BLaER1 treated with 17β-estradiol and CSF1 and Interleukin-3, amounts not matched to agents 10 nM and 100 nM (cell line): ENCODE measurements at regions not wholly inside any gene's neighbourhood (a gene's known extent, or its start where the extent isn't known, plus 50 kb on each side); places are given as distances from the start of the nearest gene placed in this dataset.

Source experiments
- H3K27ac ChIP-seq, 11 experiments: shearing (Covaris generic); formaldehyde crosslinking; 2 replicates each; pipeline ENCODE4 v1.8.1; 2022
- H3K27me3 ChIP-seq, 11 experiments: shearing (Covaris generic); formaldehyde crosslinking; 2 replicates each; pipeline ENCODE4 v1.8.1; 2022
- H3K36me3 ChIP-seq, 11 experiments: shearing (Covaris generic); formaldehyde crosslinking; 2 replicates each; pipeline ENCODE4 v1.8.1; 2022
- H3K4me1 ChIP-seq, 10 experiments: shearing (Covaris generic); formaldehyde crosslinking; 2 replicates each; pipeline ENCODE4 v1.8.1; 2022
- H3K4me2 ChIP-seq, 11 experiments: shearing (Covaris generic); formaldehyde crosslinking; 2 replicates each; pipeline ENCODE4 v1.8.1; 2022
- H3K4me3 ChIP-seq, 10 experiments: shearing (Covaris generic); formaldehyde crosslinking; 2 replicates each; pipeline ENCODE4 v1.8.1; 2022
- H3K9ac ChIP-seq, 11 experiments: shearing (Covaris generic); formaldehyde crosslinking; 2 replicates each; pipeline ENCODE4 v1.8.1; 2022
- H3K9me3 ChIP-seq, 11 experiments: shearing (Covaris generic); formaldehyde crosslinking; replicated peaks in 1 of 11; 2 replicates each; pipeline ENCODE4 v1.8.1; 2022
- H4K20me1 ChIP-seq, 11 experiments: shearing (Covaris generic); formaldehyde crosslinking; 2 replicates each; pipeline ENCODE4 v1.8.1; 2022
- Cebpa-rat ChIP-seq, 11 experiments: shearing (Covaris generic); IDR thresholded peaks; 2 replicates each; pipeline ENCODE4 v1.8.1; 2022

DNA sequence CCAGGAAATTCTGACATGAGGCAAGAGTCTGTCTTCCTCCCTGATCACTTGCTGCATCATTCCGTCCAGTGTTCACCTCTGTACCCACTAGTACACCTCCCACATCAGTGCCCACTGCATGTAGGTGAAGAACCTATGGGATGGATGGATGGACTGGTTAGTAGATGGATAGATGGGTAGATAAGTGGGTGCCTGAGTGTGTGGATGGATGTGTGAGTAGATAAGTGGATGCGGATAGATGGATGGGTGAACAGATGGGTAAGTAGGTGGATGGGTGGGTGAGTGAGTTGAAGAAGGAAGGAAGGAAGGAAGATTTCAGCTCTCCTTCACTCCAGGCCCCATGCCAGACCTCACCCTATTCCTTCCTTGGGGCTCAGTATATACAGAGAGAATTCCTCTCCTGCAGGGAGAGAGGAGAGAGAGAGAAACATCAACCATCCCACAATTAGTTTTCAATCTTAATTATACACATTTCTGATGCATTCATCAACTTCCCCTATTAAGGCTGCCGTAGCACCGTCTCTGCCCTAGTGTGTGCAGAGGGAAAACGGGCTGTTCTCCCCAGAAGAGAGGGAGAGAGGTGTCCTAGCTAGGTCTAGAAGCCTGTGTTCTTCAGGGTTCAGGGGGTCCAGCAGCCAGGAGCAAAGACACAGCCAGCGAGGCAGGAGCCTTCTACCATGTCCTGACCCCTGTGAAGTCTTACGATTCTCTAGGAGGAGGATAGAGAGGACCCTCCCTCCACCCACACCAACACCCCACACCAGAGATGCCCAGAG is 125.3 kb downstream of the BUD13 start:
- H3K4me1 ChIP-seq, result peaks cover 0 to 5% (median 0%) of the 10 kb centered on the region in 10 experiments; a peak in 1 of 20 replicates
- no peak overlapping the region for H3K4me2 ChIP-seq
- no peaks in the 10 kb centered on the region; a peak in 1 of 22 replicates for H4K20me1 ChIP-seq
- H3K27ac ChIP-seq, result no peak overlapping the region
- H3K9ac ChIP-seq, result no peak overlapping the region
- H3K4me3 ChIP-seq, result no peak overlapping the region
- H3K9me3 ChIP-seq, result no peaks in the 10 kb centered on the region
- no peaks in the 10 kb centered on the region for H3K36me3 ChIP-seq
- no peak for TF ChIP-seq Cebpa-rat (IDR thresholded peaks at IDR 0.05)
- no peaks in the 10 kb centered on the region for H3K27me3 ChIP-seq

GRCh38 chr11:116646191-116646590 is 126.6 kb downstream of the BUD13 start:
- no peak overlapping the region for H3K9ac ChIP-seq
- no peak overlapping the region for H3K4me2 ChIP-seq
- no peaks in the 10 kb centered on the region; a peak in 1 of 22 replicates for H4K20me1 ChIP-seq
- H3K4me1 ChIP-seq, result peaks cover 0 to 5% (median 0%) of the 10 kb centered on the region in 10 experiments; a peak in 1 of 20 replicates
- H3K4me3 ChIP-seq, result no peak overlapping the region
- H3K36me3 ChIP-seq, result no peaks in the 10 kb centered on the region
- TF ChIP-seq Cebpa-rat (IDR thresholded peaks at IDR 0.05), result no peak
- H3K27ac ChIP-seq, result no peak overlapping the region
- H3K27me3 ChIP-seq, result no peaks in the 10 kb centered on the region
- H3K9me3 ChIP-seq, result no peaks in the 10 kb centered on the region

- TF ChIP-seq Cebpa-rat (IDR thresholded peaks at IDR 0.05), result no peak
- peaks cover 0 to 5% (median 0%) of the 10 kb centered on the region in 10 experiments; a peak in 1 of 20 replicates for H3K4me1 ChIP-seq
Observed at GRCh38 chr11:116644941-116645305, 127.9 kb downstream of the BUD13 start.

GRCh38 chr11:116644201-116644940 is 128.4 kb downstream of the BUD13 start:
- no peaks in the 10 kb centered on the region; a peak in 1 of 22 replicates for H4K20me1 ChIP-seq
- H3K27me3 ChIP-seq, result no peaks in the 10 kb centered on the region
- no peak overlapping the region for H3K4me2 ChIP-seq
- no peaks in the 10 kb centered on the region for H3K9me3 ChIP-seq
- no peak overlapping the region for H3K4me3 ChIP-seq
- H3K36me3 ChIP-seq, result no peaks in the 10 kb centered on the region
- H3K4me1 ChIP-seq, result peaks cover 0 to 5% (median 0%) of the 10 kb centered on the region in 10 experiments; a peak in 1 of 20 replicates
- no peak overlapping the region for H3K27ac ChIP-seq
- H3K9ac ChIP-seq, result no peak overlapping the region
- no peak for TF ChIP-seq Cebpa-rat (IDR thresholded peaks at IDR 0.05)

More at GRCh38 chr11:116644941-116645305, 127.9 kb downstream of the BUD13 start:
- no peaks in the 10 kb centered on the region for H3K27me3 ChIP-seq
- no peaks in the 10 kb centered on the region; a peak in 1 of 22 replicates for H4K20me1 ChIP-seq
- no peaks in the 10 kb centered on the region for H3K9me3 ChIP-seq
- H3K27ac ChIP-seq, result no peak overlapping the region
- H3K9ac ChIP-seq, result no peak overlapping the region
- H3K36me3 ChIP-seq, result no peaks in the 10 kb centered on the region
- peak overlapping the region in 1 of 11 experiments; percentile 0; a peak in 1 of 22 replicates for H3K4me2 ChIP-seq
- H3K4me3 ChIP-seq, result no peak overlapping the region

- no peaks in the 10 kb centered on the region for H3K27me3 ChIP-seq
- no peak overlapping the region for H3K9ac ChIP-seq
- H4K20me1 ChIP-seq, result no peaks in the 10 kb centered on the region; a peak in 1 of 22 replicates
- no peaks in the 10 kb centered on the region for H3K9me3 ChIP-seq
- H3K4me1 ChIP-seq, result peaks cover 0 to 5% (median 0%) of the 10 kb centered on the region in 10 experiments; a peak in 1 of 20 replicates
- no peak overlapping the region for H3K27ac ChIP-seq
- TF ChIP-seq Cebpa-rat (IDR thresholded peaks at IDR 0.05), result no peak
- no peak overlapping the region for H3K4me3 ChIP-seq
- H3K4me2 ChIP-seq, result no peak overlapping the region
- no peaks in the 10 kb centered on the region for H3K36me3 ChIP-seq
Observed at GRCh38 chr11:116643521-116643920, 129.3 kb downstream of the BUD13 start.

GRCh38 chr11:116642902-116643301 is 129.9 kb downstream of the BUD13 start:
- no peak overlapping the region for H3K4me3 ChIP-seq
- H3K27ac ChIP-seq, result no peak overlapping the region
- no peak overlapping the region for H3K4me2 ChIP-seq
- H3K27me3 ChIP-seq, result no peaks in the 10 kb centered on the region
- no peak overlapping the region for H3K9ac ChIP-seq
- no peak for TF ChIP-seq Cebpa-rat (IDR thresholded peaks at IDR 0.05)
- H3K9me3 ChIP-seq, result no peaks in the 10 kb centered on the region
- peaks cover 0 to 5% (median 0%) of the 10 kb centered on the region in 10 experiments; a peak in 1 of 20 replicates for H3K4me1 ChIP-seq
- no peaks in the 10 kb centered on the region; a peak in 1 of 22 replicates for H4K20me1 ChIP-seq
- no peaks in the 10 kb centered on the region for H3K36me3 ChIP-seq

GRCh38 chr11:116642481-116642880 is 130.3 kb downstream of the BUD13 start:
- Histone ChIP-seq H4K20me1 (no peaks in the 10 kb centered on the region; a peak in 1 of 22 replicates), H3K27me3 (no peaks in the 10 kb centered on the region), H3K4me3 (no peak overlapping the region), H3K27ac (no peak overlapping the region), H3K36me3 (no peaks in the 10 kb centered on the region), H3K4me2 (no peak overlapping the region), H3K9ac (no peak overlapping the region), H3K9me3 (no peaks in the 10 kb centered on the region), H3K4me1 (peaks cover 0 to 5% (median 0%) of the 10 kb centered on the region in 10 experiments; a peak in 1 of 20 replicates)
- TF ChIP-seq Cebpa-rat (IDR thresholded peaks at IDR 0.05), result no peak

GRCh38 chr11:116641561-116642045 is 131.2 kb downstream of the BUD13 start:
- Histone ChIP-seq H3K27me3 (no peaks in the 10 kb centered on the region), H3K4me2 (no peak overlapping the region), H4K20me1 (no peaks in the 10 kb centered on the region; a peak in 1 of 22 replicates), H3K4me1 (peaks cover 0 to 5% (median 0%) of the 10 kb centered on the region in 10 experiments; a peak in 1 of 20 replicates), H3K36me3 (no peaks in the 10 kb centered on the region), H3K9me3 (no peaks in the 10 kb centered on the region), H3K9ac (no peak overlapping the region), H3K4me3 (no peak overlapping the region), H3K27ac (no peak overlapping the region)
- no peak for TF ChIP-seq Cebpa-rat (IDR thresholded peaks at IDR 0.05)
